Stimulated activated naive CD8-positive, alpha-beta T cell treated with anti-CD3 and anti-CD28 coated beads, Interleukin-15, Interleukin-2, amounts not matched to agents 100 U/mL and 50 U/mL, for 24 hours (primary cell): ENCODE measurements at regions not wholly inside any gene's neighbourhood (a gene's known extent, or its start where the extent isn't known, plus 50 kb on each side); places are given as distances from the start of the nearest gene placed in this dataset.
"Not testable (repeated sequence)": the region's sequence is repeated elsewhere in the genome, so short reads cannot be mapped to it uniquely, and the experiment has no call there.

Experiments used
- ATAC-seq: fragments of 150-1000 bp; cut with Tn5 transposase; one replicate; pipeline ENCODE4 v1.10.0; 2021
- DNase-seq: peaks from one replicate; pipeline ENCODE4 v3.0.0; 2021

DNA sequence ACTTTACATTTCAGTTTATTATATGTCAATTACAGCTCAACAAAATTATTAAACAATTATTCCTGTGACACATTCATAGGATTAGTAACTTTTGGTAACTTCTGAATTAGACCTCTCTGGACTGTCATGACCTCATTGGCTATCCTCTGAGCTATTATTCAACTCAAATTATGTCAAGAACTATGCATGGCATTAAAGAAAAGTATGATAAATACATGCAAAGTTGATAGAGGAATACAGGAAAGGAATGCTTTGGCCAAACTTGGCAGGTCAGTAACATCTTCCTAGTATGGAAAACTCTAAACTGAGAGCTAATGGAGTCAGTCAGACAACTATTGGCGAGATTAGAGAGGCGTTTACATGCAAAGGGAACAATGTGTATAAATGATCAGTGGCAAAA, 158.4 kb downstream of the DUSP10 start:
- DNase-seq = no peak
- no peak for ATAC-seq

DNA sequence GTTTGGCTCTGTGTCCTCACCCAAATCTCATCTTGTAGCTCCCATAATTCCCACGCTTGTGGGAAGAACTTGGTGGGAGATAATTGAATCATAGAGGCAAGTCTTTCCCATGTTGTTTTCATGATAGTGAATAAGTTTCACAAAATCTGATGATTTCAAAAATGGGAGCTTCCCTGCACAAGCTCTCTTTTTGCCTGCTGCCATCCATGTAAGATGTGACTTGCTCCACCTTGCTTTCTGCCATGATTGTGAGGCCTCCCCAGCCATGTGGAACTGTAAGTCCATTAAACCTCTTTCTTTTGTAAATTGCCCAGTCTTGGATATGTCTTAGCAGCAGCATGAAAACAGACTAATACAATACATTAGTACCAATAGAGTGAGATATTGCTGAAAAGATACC, 154.9 kb downstream of the DUSP10 start:
- not testable (repeated sequence) for DNase-seq, ATAC-seq

DNA sequence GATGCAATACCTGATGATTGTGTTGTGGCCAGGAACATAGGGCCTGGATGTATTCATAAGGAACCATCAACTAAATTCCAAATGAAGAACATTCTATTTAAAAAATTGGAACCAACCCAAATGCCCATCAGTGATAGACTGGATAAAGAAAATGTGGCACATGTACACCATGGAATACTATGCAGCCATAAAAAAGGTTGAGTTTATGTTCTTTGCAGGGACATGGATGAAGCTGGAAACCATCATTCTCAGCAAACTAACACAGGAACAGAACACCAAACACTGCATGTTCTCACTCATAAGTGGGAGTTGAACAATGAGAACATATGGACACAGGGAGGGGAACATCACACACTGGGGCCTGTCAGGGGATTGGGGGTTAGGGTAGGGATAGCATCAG, 150.6 kb downstream of the DUSP10 start:
- ATAC-seq, DNase-seq: not testable (repeated sequence)

DNA sequence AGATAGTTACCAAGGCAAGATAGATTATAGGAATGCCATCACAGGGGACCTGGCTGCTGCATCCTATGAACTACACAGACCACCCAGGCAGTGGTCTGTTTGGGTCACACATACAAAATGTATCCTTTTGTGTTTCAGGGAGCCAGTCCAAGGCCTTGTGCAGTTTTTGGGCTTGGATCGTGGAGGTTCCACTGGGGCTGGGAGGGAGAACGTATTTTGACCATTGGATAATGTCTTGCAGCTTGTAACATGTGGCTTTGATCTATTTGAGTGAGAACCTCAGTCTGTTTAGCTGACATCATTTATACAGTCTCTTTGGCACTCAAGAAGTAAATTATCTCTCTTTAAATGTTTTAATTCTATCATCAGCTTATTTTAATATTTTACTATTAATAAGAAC, 147.3 kb downstream of the DUSP10 start:
- no peak for DNase-seq
- no peak for ATAC-seq

DNA sequence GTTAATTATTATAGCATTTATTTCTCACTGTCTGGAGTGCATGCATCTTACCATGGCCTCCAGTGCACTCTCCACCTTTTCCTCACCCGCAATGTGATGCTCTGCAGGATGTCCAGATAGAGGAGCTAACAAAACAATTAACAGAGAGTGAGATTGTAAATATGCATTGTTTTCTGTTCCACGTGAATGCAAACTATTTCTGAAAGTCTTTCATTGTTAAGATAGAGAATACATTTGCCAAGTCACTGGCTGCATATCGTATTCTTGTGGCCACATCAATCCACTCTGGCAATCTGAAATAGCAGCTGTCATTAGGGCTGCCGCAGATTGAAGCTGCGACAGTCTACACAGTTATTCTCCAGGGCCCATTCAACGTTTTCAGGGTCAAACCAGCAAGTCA, 143.8 kb downstream of the DUSP10 start:
- DNase-seq (no peak), ATAC-seq (no peak)

DNA sequence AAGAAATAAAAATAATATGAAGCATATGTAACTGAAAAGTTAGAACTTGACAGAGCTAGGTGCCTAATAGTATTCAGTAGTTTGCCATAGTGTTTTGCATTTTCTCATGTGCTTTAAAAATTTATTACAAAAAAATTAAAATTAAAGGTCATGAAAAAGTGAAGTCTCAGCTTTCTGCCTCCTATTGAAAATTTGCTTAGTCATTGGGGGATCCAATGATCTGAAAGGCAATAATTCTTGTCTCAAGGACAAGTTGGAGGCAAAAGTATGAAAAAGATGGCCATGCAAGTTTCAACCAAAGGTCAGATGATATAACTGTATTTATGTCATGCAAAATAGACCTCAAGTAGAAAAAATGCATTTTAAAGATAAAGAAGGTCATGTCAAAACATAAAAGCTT, 140.7 kb downstream of the DUSP10 start:
- ATAC-seq = no peak
- no peak for DNase-seq

DNA sequence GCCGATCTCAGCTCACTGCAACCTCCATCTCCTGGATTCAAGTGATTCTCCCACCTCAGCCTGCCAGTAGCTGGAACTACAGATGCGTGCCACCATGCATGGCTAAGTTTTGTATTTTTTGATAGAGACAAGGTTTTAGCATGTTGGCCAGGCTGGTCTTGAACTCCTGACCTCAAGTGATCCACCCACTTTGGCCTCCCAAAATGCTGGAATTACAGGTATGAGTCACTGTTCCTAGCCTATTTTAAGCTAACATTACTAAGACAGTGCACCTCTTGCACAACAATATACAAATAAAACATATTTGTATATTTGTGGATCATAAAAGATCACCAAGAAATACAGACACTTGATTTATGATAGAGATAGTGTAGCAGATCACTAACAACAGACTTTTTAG, 139.1 kb downstream of the DUSP10 start:
- DNase-seq (no peak), ATAC-seq (no peak)

DNA sequence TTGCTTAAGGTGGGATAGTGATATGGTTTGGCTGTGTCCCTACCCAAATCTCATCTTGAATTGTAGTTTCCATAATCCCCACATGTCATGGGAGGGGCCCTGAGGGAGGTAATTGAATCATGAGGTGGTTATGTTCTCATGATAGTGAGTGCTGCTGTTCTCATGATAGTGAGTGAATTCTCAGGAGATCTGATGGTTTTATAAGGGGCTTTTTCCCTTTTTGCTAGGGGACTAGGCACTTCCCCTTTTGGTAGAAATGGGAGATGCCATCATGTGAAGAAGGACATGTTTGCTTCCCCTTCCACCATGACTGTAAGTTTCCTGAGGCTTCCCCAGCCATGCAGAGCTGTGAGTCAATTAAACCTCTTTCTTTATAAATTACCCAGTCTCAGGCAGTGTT, 137.5 kb downstream of the DUSP10 start:
- not testable (repeated sequence) for DNase-seq, ATAC-seq

DNA sequence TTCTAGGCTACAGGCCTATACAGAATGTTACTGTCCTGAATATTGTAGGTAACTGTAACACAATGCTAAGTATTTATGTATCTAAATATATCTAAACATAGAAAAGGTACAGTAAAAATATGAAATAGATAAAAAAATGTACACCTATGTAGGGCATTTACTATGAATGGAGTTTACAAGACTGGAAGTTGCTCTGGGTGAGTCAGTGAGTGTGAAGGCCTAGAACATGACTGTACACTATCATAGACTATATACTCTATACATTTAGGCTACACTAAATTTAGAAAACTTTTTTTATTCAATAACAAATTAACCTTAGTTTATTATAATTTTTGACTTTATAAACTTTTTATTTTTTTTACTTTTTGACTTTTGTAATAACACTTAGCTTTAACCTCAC, 136.9 kb downstream of the DUSP10 start:
- DNase-seq (no peak), ATAC-seq (no peak)

DNA sequence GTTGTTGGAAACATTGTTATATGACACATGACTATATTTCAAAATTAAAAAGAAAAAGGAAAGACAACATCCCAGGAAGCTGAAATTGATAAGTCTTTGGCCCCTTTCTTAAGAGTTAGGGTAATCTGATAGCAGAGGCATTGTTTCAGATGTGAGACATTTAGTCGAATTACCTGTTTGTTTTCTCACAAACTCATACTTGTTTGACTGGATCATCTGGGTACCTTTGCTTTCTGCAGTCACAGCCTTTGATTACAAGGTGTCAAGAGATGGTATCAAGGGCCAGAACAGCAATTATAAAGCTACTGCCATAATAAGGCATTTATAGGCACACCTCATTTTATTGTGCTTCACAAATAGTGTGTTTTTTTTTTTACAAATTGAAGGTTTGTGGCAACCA, 136.3 kb downstream of the DUSP10 start:
- DNase-seq (no peak), ATAC-seq (no peak)

DNA sequence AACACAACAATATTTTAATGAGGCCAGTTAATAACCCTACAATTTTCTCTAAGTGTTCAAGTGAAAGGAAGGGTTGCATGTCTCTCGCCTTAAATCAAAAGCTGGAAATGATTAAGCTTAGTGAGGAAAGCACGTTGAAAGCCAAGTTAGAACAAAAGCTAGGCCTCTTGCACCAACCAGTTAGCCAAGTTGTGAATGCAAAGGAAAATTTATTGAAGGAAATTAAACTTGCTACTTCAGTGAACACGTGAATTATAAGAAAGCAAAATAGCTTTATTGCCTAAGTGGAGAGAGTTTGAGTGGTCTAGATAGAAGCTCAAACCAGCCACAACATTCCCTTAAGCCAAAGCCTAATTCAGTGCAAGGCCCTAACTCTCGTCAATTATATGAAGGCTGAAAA, 135.6 kb downstream of the DUSP10 start:
- ATAC-seq (no peak), DNase-seq (no peak)

DNA sequence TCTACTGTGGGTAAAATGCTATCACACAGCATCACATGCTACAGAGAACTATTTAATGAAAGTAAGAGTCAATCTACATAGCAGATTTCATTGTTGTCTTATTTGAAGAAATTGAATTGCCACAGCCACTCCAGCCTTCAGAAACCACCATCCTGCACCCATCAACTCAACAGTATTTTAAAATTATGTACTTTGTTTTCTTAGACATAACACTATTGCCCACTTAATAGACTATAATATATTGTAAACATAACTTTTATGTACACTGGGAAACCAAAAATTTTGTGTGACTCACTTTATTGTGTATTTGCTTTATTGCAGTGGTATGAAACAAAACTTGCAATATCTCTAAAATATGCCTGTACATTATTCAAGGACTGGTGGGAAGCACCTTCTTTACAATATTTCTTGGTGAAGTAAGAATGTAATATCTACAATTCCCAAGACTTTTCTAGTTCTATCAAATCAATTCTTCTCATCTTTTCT, 133.0 kb downstream of the DUSP10 start:
- DNase-seq = no peak
- ATAC-seq = no peak

DNA sequence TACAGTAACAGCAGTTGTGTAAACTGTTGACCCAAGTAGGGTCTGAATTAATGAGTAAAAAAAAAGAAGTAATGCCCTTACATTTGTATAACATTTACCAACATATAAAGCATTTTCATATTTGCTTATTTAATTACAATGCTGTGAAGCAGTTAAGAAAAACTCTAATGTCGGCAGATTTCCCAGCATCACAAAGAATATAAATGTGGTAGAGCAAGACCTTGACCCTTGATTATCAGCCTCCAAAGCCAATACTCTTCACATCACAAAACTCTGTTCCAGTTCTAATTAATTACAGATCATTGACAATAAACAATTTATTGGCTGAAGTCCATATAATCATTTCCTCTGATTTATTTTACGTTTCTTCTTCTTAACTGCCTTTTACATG, 130.2 kb downstream of the DUSP10 start:
- DNase-seq (no peak), ATAC-seq (no peak)

DNA sequence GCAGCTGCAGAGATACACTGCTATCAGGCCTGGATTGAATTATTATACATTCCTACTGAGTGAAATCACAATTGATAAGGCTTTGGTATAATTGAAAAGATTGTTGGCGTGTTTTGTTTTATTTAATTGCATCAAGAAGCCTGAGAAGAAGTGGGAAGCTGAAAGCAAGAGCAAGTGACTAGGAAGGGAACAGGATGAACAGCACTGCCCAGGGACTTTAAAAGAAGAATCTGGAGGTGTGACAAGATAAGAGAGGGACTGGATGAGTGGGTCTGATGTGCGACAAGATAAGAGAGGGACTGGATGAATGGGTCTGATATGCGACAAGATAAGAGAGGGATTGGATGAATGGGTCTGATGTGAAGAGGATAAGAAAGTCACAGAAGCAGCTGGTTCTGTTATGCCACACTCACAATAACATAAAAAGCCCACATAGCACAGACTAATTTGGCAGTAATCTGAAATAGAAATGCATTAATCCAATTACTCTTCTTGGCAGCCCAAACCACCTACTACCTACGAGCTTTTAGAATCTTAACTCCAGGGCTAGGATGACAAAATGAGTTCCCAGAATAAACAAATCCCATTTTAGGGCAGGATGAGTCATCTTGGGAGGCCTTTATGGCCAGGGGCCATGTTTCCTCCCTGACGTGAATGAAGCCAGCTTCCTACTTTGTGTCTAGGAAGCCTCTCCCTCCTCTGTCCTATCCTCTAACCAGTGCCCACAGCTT, 129.7 kb downstream of the DUSP10 start:
- ATAC-seq (no peak), DNase-seq (no peak)

DNA sequence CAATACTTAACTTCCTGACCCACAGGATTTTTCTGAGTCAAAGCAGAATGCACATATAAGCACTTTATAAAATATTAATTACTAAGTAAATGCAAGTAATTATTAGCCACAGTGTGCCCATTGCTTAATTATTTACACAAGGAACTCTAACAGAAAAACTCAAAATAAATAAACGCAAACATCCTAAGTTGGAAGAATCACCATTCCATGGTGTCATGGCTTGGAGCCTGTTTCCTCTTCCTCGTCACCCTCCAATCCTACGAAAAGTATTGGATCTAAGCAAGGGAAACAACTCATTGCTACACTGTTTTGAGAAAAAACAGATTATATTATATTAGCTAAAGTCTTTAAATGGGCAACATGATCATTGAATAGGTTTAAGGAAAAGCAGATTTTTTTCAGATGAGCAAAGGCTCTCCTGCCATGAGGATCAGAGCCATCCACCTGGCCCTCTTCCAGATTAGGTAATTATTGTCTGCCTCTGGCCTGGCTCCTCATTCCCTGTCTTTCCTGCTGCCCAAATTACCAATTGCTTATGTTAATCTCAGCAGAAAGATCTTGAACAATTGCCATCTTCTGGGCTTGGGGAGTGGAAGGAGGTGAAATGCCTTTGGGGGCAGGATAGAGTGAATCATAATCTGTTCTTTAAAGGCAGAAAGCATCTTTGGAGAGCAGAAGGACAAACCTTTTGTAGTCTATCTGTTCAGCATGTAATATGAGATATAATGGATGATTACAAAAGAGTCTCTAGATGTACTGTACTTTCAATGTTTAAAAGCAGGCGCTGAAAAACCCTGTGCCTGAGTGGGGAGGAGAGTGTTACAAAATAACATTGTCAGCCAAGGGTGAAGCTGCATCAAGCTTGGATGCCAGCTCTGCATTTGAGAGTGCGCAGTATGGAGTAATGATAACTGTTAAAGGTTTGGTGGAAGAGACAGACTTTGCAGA, 121.2 kb downstream of the DUSP10 start:
- DNase-seq (no peak), ATAC-seq (no peak)

DNA sequence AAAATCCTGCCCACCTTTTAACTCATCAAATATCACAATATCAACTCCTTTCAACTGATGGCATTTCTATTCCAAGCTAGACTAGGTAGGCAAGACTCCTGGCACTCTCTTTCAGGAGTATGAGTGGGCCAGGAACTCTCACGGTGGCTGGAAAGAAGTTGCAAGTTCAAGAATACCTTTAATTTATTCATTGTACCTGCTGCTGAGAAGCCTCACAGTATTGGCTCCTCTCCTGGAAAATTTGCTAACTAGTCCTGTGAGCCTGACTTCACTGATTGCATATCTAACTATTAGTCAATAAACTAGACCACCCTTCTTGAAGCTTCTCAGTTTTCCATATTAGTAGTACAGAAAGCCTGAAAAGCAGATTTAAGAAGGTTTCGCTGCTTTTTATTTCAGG, 120.2 kb downstream of the DUSP10 start:
- ATAC-seq (no peak), DNase-seq (no peak)

DNA sequence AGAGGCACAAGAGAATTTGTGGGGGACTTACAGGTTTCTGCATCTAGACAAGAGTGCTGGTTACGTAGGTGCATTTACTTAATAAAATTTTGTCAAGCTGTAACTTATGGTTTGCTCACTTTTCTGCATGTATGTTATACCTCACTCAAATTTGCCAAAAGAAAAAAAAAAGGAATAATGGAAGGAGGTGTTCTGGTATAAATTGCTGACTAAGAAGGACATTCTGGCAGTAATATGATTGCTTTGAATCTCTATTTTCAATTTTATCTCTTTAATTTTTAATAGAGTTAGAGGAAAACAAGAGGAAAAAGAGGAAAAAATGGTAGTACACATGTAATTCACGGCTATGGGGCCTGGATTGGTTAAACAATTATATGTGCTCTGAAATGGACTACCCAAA, 119.5 kb downstream of the DUSP10 start:
- DNase-seq = no peak
- ATAC-seq = no peak

DNA sequence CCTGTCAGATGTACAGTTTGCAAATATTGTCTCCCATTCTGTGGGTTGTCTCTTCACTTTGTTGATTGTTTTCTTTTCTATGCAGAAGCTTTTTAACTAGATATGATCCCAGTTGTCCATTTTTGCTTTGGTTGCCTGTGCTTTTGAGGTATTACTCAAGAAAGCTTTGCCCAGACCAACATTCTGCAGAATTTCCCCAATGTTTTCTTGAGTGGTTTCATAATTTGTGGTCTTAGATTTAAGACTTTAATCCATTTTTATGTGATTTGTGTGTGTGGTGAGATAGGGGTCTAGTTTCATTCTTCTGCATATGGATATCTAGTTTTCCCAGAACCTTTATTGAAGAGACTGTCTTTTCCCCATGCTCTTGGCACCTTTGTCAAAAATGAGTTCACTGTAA, 116.9 kb downstream of the DUSP10 start:
- DNase-seq (no peak), ATAC-seq (no peak)

DNA sequence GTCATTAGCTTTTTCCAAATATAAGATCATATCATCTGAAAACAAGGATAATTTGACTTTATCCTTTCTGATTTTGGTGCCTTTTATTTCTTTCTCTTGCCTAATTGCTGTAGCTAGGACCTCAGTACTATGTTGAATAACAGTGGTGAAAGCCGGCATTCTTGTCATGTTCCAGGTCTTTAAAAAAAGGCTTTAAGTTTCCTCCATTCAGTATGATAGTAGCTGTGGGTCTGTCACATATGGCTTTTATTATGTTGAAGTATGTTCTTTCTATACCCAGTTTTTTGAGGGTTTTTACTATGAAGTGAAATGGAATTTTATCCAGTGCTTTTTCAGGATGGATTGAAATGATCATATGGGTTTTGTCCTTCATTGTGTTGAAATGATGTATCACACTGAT, 115.8 kb downstream of the DUSP10 start:
- ATAC-seq (no peak), DNase-seq (no peak)

DNA sequence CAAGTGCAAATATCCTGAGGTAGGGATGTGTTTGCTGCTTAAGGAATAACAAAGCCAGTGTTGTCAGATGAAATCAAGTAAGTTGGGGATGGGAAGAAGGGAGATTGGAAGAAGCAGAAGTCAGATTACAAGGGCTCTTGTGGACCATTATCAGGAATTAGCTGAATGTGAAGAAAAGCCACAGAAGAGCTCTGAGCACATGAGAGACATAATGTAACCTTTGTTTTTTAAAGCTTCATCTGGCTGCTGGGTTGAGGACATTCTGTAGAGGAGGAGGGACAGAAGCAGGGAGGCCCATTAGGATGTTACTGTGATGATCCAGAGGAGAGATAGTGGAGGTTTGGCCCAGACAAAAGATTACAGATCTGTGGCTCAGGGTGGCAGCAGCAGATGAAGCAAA, 111.7 kb downstream of the DUSP10 start:
- DNase-seq = no peak

DNA sequence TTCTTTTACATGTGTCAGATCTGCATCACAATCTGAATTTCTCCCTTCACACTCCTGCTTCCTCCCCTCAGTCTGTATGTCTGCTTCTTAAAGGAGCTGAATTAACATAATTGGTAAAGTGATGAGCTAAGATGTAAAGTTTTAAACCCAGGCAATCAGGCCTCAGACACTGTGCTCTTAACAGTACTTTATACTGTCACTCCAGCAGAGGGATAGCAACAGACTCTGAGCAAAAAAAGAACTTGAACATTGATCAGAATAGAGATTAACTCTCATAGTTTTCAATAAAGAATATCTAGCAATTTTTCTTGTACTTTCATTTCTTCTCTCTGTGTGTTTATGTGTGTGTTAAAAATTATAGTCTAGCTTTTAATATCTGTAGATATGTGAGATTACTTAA, 110.3 kb downstream of the DUSP10 start:
- DNase-seq = no peak

More for the DNA sequence above, 111.7 kb downstream of the DUSP10 start:
- ATAC-seq = no peak

DNA sequence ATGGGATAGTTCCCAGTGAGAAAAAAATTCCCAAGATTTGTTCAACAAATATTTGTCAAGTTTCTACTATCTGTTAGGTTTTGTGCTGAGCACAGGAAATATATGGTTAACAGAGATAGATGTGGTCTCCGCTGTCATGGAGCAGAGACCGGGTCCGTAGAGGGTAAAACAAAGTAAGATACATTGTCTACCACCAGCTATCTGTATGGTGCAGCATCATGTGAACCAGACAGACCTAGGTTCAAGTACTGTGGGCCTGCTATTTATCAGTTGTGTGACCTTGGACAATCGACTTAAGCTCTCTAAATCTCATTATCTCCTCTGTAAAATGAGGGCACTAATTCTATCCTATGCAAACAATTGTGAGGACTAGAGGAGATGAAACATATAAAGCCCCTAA, 109.8 kb downstream of the DUSP10 start:
- no peak for ATAC-seq
- DNase-seq = no peak

More for the DNA sequence above, 110.3 kb downstream of the DUSP10 start:
- no peak for ATAC-seq

DNA sequence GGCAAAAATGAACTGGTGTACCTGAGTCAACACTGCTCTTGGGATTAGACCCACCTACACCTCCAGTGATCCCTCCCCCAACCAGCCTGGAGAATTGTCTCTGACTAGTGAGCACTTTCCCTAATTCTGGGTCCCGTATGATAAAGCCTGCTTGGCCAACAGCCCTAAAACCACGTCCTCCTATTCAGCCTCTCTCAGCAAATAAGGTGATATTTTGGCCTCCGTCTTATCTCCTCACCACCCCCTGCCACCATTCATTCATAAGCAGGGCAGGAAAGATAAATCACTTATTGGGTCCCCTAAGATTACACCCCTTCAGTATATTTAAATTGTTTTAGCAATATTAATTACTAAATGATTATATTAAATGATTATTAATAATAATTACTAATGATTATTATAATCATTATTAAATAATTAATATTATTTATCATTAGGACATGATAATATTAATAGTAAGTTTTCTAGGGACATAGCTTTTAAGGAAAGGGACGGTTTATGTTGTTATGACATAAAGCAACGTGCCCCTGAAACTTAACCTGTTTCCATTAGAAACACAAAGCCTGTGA, 108.0 kb downstream of the DUSP10 start:
- DNase-seq (no peak), ATAC-seq (no peak)
